ENCODE measurements at regions not wholly inside any gene's neighbourhood (a gene's known extent, or its start where the extent isn't known, plus 50 kb on each side); places are given as distances from the start of the nearest gene placed in this dataset.

GRCh38 chr17:63338272-63338671, 107.8 kb downstream of the CYB561 start:
- no peaks in the 10 kb centered on the region for H3K9me3 ChIP-seq
- no peak overlapping the region for H3K4me3 ChIP-seq
- H3K27ac ChIP-seq, result no peak overlapping the region
- peaks cover 0 to 33% (median 7%) of the 10 kb centered on the region in 4 donors for H3K4me1 ChIP-seq
- H3K36me3 ChIP-seq, result no peaks in the 10 kb centered on the region
- H3K27me3 ChIP-seq, result no peaks in the 10 kb centered on the region
- intact Hi-C loops (cut with DNase I; ENCODE audit: low total_unique reads), result no loop called here
- no peak for DNase-seq
- no peak for TF ChIP-seq CTCF (IDR thresholded peaks at IDR 0.05)

- no peak overlapping the region for H3K27ac ChIP-seq
- H3K27me3 ChIP-seq, result no peaks in the 10 kb centered on the region
- H3K4me3 ChIP-seq, result no peak overlapping the region
- peaks cover 0 to 4% (median 4%) of the 10 kb centered on the region in 3 donors for H3K36me3 ChIP-seq
- intact Hi-C loops (cut with DNase I; ENCODE audit: low total_unique reads), result no loop called here
- no peak for TF ChIP-seq CTCF (IDR thresholded peaks at IDR 0.05)
- peaks cover 0 to 16% (median 1%) of the 10 kb centered on the region in 4 donors for H3K4me1 ChIP-seq
- DNase-seq, result no peak
- H3K9me3 ChIP-seq, result no peaks in the 10 kb centered on the region
Measured at GRCh38 chr17:63341276-63341675, 104.8 kb downstream of the CYB561 start.

- Histone ChIP-seq H3K4me3 (no peak overlapping the region), H3K9me3 (no peaks in the 10 kb centered on the region), H3K27me3 (no peaks in the 10 kb centered on the region), H3K4me1 (no peaks in the 10 kb centered on the region), H3K36me3 (peaks cover 0 to 4% (median 4%) of the 10 kb centered on the region in 3 donors), H3K27ac (no peak overlapping the region)
- TF ChIP-seq CTCF (IDR thresholded peaks at IDR 0.05), result no peak
- DNase-seq, result no peak
- intact Hi-C loops (cut with DNase I; ENCODE audit: low total_unique reads), result no loop called here
Measured at GRCh38 chr17:63344383-63344782, 101.7 kb downstream of the CYB561 start.

- Histone ChIP-seq H3K36me3 (peaks cover 0 to 4% (median 4%) of the 10 kb centered on the region in 3 donors), H3K27me3 (no peaks in the 10 kb centered on the region), H3K9me3 (no peaks in the 10 kb centered on the region), H3K27ac (no peak overlapping the region), H3K4me3 (no peak overlapping the region), H3K4me1 (no peaks in the 10 kb centered on the region)
- no peak for TF ChIP-seq CTCF (IDR thresholded peaks at IDR 0.05)
- DNase-seq, result no peak
- intact Hi-C loops (cut with DNase I; ENCODE audit: low total_unique reads), result no loop called here
Measured at GRCh38 chr17:63345611-63346010, 100.5 kb downstream of the CYB561 start.

GRCh38 chr17:63347475-63347874, 98.6 kb downstream of the CYB561 start:
- no peaks in the 10 kb centered on the region for H3K27me3 ChIP-seq
- intact Hi-C loops (cut with DNase I; ENCODE audit: low total_unique reads), result no loop called here
- peaks cover 0 to 4% (median 4%) of the 10 kb centered on the region in 3 donors for H3K36me3 ChIP-seq
- H3K9me3 ChIP-seq, result no peaks in the 10 kb centered on the region
- no peak overlapping the region for H3K4me3 ChIP-seq
- no peak overlapping the region for H3K27ac ChIP-seq
- DNase-seq, result no peak
- no peak for TF ChIP-seq CTCF (IDR thresholded peaks at IDR 0.05)
- H3K4me1 ChIP-seq, result no peaks in the 10 kb centered on the region

GRCh38 chr17:63349478-63350000, 96.6 kb downstream of the CYB561 start:
- intact Hi-C loops (cut with DNase I; ENCODE audit: low total_unique reads), result no loop called here
- H3K27me3 ChIP-seq, result no peaks in the 10 kb centered on the region
- DNase-seq, result no peak
- H3K4me1 ChIP-seq, result peaks cover 0 to 8% (median 1%) of the 10 kb centered on the region in 4 donors
- no peaks in the 10 kb centered on the region for H3K36me3 ChIP-seq
- H3K4me3 ChIP-seq, result no peak overlapping the region
- TF ChIP-seq CTCF (IDR thresholded peaks at IDR 0.05), result no peak
- no peak overlapping the region for H3K27ac ChIP-seq
- H3K9me3 ChIP-seq, result no peaks in the 10 kb centered on the region

Measured in tibial artery (tissue), 4 donors.